Fibroblast of pulmonary artery (primary cell): ENCODE measurements at regions not wholly inside any gene's neighbourhood (a gene's known extent, or its start where the extent isn't known, plus 50 kb on each side); places are given as distances from the start of the nearest gene placed in this dataset.
"Not testable (repeated sequence)": the region's sequence is repeated elsewhere in the genome, so short reads cannot be mapped to it uniquely, and the experiment has no call there.

Experiments
- DNase-seq: peaks from one replicate; pipeline ENCODE4 v3.0.0-alpha.2; 2010; ENCODE audit warnings: low read depth
- H3K4me3 ChIP-seq: replicated peaks from 2 replicates; pipeline ENCODE4 v1.5.1; 2011; ENCODE audit warnings: low read depth, mild to moderate bottlenecking, control low read depth, low read length, moderate library complexity
- CTCF ChIP-seq: IDR thresholded peaks from 2 replicates; pipeline ENCODE4 v1.5.1; 2011; ENCODE audit warnings: mild to moderate bottlenecking, control low read depth, low read length, inconsistent platforms; ENCODE audit errors: missing control alignments

- TF ChIP-seq CTCF, result no peak
- DNase-seq, result no peak
- H3K4me3 ChIP-seq, result no peak overlapping the region
Observed at GRCh38 chr5:163269624-163270023, 167.8 kb upstream of the CCNG1 start.

GRCh38 chr5:163276466-163276865 is 160.9 kb upstream of the CCNG1 start:
- no peak overlapping the region for H3K4me3 ChIP-seq
- DNase-seq, result no peak

GRCh38 chr5:163280897-163281296 is 156.5 kb upstream of the CCNG1 start:
- not testable (repeated sequence) for DNase-seq, H3K4me3 ChIP-seq

More at GRCh38 chr5:163276466-163276865, 160.9 kb upstream of the CCNG1 start:
- TF ChIP-seq CTCF, result no peak

GRCh38 chr5:163281512-163281911 is 155.9 kb upstream of the CCNG1 start:
- TF ChIP-seq CTCF, result no peak
- no peak overlapping the region for H3K4me3 ChIP-seq
- DNase-seq, result no peak

- no peak for DNase-seq
Observed at GRCh38 chr5:163293836-163294235, 143.6 kb upstream of the CCNG1 start.

GRCh38 chr5:163303718-163304117 is 133.7 kb upstream of the CCNG1 start:
- TF ChIP-seq CTCF, result no peak
- no peak for DNase-seq
- H3K4me3 ChIP-seq, result no peak overlapping the region

More at GRCh38 chr5:163293836-163294235, 143.6 kb upstream of the CCNG1 start:
- no peak overlapping the region for H3K4me3 ChIP-seq
- TF ChIP-seq CTCF, result no peak

GRCh38 chr5:163305655-163306054 is 131.7 kb upstream of the CCNG1 start:
- DNase-seq, result no peak
- no peak for TF ChIP-seq CTCF
- no peak overlapping the region for H3K4me3 ChIP-seq
